PC-9 (cell line): ENCODE measurements at regions not wholly inside any gene's neighbourhood (a gene's known extent, or its start where the extent isn't known, plus 50 kb on each side); places are given as distances from the start of the nearest gene placed in this dataset.

Experiments used
- EZH2 ChIP-seq: fragments of 200-600 bp; sonication (generic); IDR thresholded peaks from 2 replicates; pipeline ENCODE4 v1.8.0; 2017; ENCODE audit warnings: antibody characterized with exemption, low read depth
- TF ChIP-seq, protein P1 (sequence below): fragments of 200-600 bp; sonication (generic); conservative IDR thresholded peaks from 2 replicates; pipeline ENCODE4 v1.6.1; 2017; ENCODE audit warnings: mixed run types, antibody characterized with exemption, mild to moderate bottlenecking, moderate library complexity

- TF ChIP-seq, protein P1, sequence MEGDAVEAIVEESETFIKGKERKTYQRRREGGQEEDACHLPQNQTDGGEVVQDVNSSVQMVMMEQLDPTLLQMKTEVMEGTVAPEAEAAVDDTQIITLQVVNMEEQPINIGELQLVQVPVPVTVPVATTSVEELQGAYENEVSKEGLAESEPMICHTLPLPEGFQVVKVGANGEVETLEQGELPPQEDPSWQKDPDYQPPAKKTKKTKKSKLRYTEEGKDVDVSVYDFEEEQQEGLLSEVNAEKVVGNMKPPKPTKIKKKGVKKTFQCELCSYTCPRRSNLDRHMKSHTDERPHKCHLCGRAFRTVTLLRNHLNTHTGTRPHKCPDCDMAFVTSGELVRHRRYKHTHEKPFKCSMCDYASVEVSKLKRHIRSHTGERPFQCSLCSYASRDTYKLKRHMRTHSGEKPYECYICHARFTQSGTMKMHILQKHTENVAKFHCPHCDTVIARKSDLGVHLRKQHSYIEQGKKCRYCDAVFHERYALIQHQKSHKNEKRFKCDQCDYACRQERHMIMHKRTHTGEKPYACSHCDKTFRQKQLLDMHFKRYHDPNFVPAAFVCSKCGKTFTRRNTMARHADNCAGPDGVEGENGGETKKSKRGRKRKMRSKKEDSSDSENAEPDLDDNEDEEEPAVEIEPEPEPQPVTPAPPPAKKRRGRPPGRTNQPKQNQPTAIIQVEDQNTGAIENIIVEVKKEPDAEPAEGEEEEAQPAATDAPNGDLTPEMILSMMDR: no peak
- TF ChIP-seq EZH2: no peak
Measured at GRCh38 chr18:73750052-73750451, 397.6 kb downstream of the FBXO15 start.
